ENCODE measurements at regions not wholly inside any gene's neighbourhood (a gene's known extent, or its start where the extent isn't known, plus 50 kb on each side); places are given as distances from the start of the nearest gene placed in this dataset.

GRCh38 chr12:16913832-16914490 is 308.0 kb upstream of the LMO3 start:
- H3K27me3 Mint-ChIP-seq (ENCODE audit: low read depth) = no peaks in the 10 kb centered on the region; the same call in 1 of the 2 replicates
- no peak overlapping the region for H3K56ac ChIP-seq (ENCODE audit: insufficient read length, low read depth, low read length)
- no peak overlapping the region for H2BK15ac ChIP-seq (ENCODE audit: low read depth, low read length)
- H4K8ac ChIP-seq (replicated peaks; ENCODE audit: insufficient read length, low read depth, low read length) = no peak overlapping the region
- no peak overlapping the region for H3K4ac ChIP-seq (ENCODE audit: low read depth, low read length)
- H3K79me2 ChIP-seq (ENCODE audit: insufficient read depth, low read length) = no peaks in the 10 kb centered on the region
- no peak overlapping the region for H4K5ac ChIP-seq (ENCODE audit: insufficient read length, low read depth, low read length)
- no peaks in the 10 kb centered on the region for H3K23me2 ChIP-seq (ENCODE audit: insufficient read length, low read depth, low read length, poor library complexity, severe bottlenecking)
- peaks cover 0 to 7% (median 5%) of the 10 kb centered on the region in 3 experiments; a peak in 2 of 7 replicates for H3K36me3 Mint-ChIP-seq (ENCODE audit: insufficient read depth in 1 of 3, low read depth in 3 of 3)
- H3T11ph ChIP-seq (ENCODE audit: low read length) = no peak overlapping the region
- TF ChIP-seq CTCF (conservative IDR thresholded peaks at IDR 0.05) = no peak
- H2BK12ac ChIP-seq (ENCODE audit: insufficient read length, low read depth, low read length) = no peak overlapping the region
- no peaks in the 10 kb centered on the region for H3K79me1 ChIP-seq (ENCODE audit: insufficient read depth, low read depth, low read length, poor library complexity, severe bottlenecking)
- H2BK20ac ChIP-seq (ENCODE audit: low read depth, low read length, poor library complexity, severe bottlenecking) = no peak overlapping the region
- no peak overlapping the region for H2BK120ac ChIP-seq (ENCODE audit: low read depth, low read length, poor library complexity, severe bottlenecking)
- H3K9me3 ChIP-seq (ENCODE audit: control insufficient read depth, low read depth, low read length) = no peaks in the 10 kb centered on the region
- H4K20me1 ChIP-seq (ENCODE audit: control insufficient read depth, insufficient read depth, insufficient read length) = no peaks in the 10 kb centered on the region
- no peak overlapping the region for H3K27ac ChIP-seq (ENCODE audit: insufficient read length, low read depth, low read length)
- no peaks in the 10 kb centered on the region for H3K4me1 ChIP-seq (ENCODE audit: insufficient read depth, low read length)
- no peak overlapping the region for H3K27ac Mint-ChIP-seq
- peaks cover under 1% of the 10 kb centered on the region in 2 experiments; a peak in 2 of 5 replicates for H3K9me3 Mint-ChIP-seq
- no peak overlapping the region for H2AK5ac ChIP-seq (ENCODE audit: insufficient read length, low read length)
- no peak overlapping the region for H3K9ac ChIP-seq (ENCODE audit: extremely low read depth, insufficient read length, low read length)
- H3K14ac ChIP-seq (ENCODE audit: insufficient read depth, low read length) = no peak overlapping the region
- no peaks in the 10 kb centered on the region for H3K4me1 Mint-ChIP-seq
- H3K4me2 ChIP-seq (ENCODE audit: insufficient read depth, insufficient read length, low read length) = no peak overlapping the region
- no CpG with 5 or more reads among the region's 1 CpG for WGBS (ENCODE audit: extremely low coverage, insufficient read length, low lambda C conversion rate)
- H2BK5ac ChIP-seq (ENCODE audit: insufficient read length, low read length) = no peak overlapping the region
- no peak overlapping the region for H3K4me3 Mint-ChIP-seq
- H3K27me3 ChIP-seq (ENCODE audit: insufficient read depth, low read length) = no peaks in the 10 kb centered on the region
- DNase-seq = no peak
- H4K91ac ChIP-seq (ENCODE audit: insufficient read length, low read depth, low read length) = no peak overlapping the region
- no peak overlapping the region for H3K18ac ChIP-seq (ENCODE audit: insufficient read length, low read depth, low read length)
- no peak overlapping the region for H3K23ac ChIP-seq (ENCODE audit: insufficient read length, low read depth, low read length)
- no peak overlapping the region for H2AFZ ChIP-seq (ENCODE audit: low read length)
